ENCODE measurements at regions not wholly inside any gene's neighbourhood (a gene's known extent, or its start where the extent isn't known, plus 50 kb on each side); places are given as distances from the start of the nearest gene placed in this dataset.

DNA sequence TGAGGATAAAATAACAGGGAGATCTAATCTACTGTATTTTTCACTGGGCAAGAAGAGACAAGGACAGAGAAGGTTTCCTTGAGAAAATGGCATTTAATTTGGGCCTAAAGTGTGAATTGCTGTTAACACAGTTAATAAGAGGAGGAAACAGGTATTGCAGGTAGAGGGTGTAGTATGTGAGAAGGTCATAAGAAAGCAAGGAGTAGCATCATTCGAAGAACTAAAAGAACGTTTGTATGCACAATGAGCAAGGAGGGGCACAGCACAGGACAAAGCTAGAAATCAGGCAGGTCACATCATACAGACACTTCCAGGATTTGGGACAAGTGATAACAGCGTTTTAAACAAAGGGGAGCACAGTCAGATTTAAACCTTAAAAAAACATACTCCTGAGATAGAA, 85.1 kb upstream of the PLEKHA5 start:
- TF ChIP-seq, protein P1, sequence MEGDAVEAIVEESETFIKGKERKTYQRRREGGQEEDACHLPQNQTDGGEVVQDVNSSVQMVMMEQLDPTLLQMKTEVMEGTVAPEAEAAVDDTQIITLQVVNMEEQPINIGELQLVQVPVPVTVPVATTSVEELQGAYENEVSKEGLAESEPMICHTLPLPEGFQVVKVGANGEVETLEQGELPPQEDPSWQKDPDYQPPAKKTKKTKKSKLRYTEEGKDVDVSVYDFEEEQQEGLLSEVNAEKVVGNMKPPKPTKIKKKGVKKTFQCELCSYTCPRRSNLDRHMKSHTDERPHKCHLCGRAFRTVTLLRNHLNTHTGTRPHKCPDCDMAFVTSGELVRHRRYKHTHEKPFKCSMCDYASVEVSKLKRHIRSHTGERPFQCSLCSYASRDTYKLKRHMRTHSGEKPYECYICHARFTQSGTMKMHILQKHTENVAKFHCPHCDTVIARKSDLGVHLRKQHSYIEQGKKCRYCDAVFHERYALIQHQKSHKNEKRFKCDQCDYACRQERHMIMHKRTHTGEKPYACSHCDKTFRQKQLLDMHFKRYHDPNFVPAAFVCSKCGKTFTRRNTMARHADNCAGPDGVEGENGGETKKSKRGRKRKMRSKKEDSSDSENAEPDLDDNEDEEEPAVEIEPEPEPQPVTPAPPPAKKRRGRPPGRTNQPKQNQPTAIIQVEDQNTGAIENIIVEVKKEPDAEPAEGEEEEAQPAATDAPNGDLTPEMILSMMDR (IDR thresholded peaks at IDR 0.05; ENCODE audit: low read length), result no peak
- TF ChIP-seq EZH2 (optimal IDR thresholded peaks at IDR 0.05; ENCODE audit: low read depth, low read length) (no peak), EZH2phosphoT487 (IDR thresholded peaks at IDR 0.05; ENCODE audit: low read length) (no peak)
